Skeletal muscle tissue (tissue), 3 donors: ENCODE measurements at regions not wholly inside any gene's neighbourhood (a gene's known extent, or its start where the extent isn't known, plus 50 kb on each side); places are given as distances from the start of the nearest gene placed in this dataset.
"Not testable (repeated sequence)": the region's sequence is repeated elsewhere in the genome, so short reads cannot be mapped to it uniquely, and the experiment has no call there.

ENCODE experiments used
- H3K27ac ChIP-seq: one replicate; pipeline ENCODE4 v1.7.0; 2013; ENCODE audit warnings: mild to moderate bottlenecking, low read depth, low read length, inconsistent platforms
- H3K27me3 ChIP-seq, 3 donors: one replicate each; pipeline ENCODE4 v1.7.0; 2013; ENCODE audit warnings: low read length in 3 of 3; ENCODE audit not compliant: control insufficient read depth in 3 of 3, insufficient read depth in 3 of 3
- H3K36me3 ChIP-seq, 3 donors: one replicate each; pipeline ENCODE4 v1.7.0; 2013; ENCODE audit warnings: low read length in 3 of 3; ENCODE audit not compliant: control insufficient read depth in 3 of 3, insufficient read depth in 3 of 3
- H3K4me1 ChIP-seq, 3 donors: one replicate each; pipeline ENCODE4 v1.7.0; 2013; ENCODE audit warnings: low read length in 3 of 3, mild to moderate bottlenecking in 3 of 3; ENCODE audit not compliant: control insufficient read depth in 3 of 3, insufficient read depth in 3 of 3
- H3K4me3 ChIP-seq, 3 donors: one replicate each; pipeline ENCODE4 v1.7.0; 2013; ENCODE audit warnings: low read length in 3 of 3
- H3K9ac ChIP-seq, 3 donors: one replicate each; pipeline ENCODE4 v1.7.0; 2013; ENCODE audit warnings: low read length in 3 of 3, mild to moderate bottlenecking in 3 of 3, moderate library complexity in 2 of 3, low read depth in 1 of 3
- H3K9me3 ChIP-seq, 3 donors: one replicate each; pipeline ENCODE4 v1.7.0; 2013; ENCODE audit warnings: low read length in 3 of 3; ENCODE audit not compliant: control insufficient read depth in 3 of 3
- donor health status: Osteomylitis.

- no peak overlapping the region for H3K4me3 ChIP-seq
- no peak overlapping the region for H3K9ac ChIP-seq
- H3K9me3 ChIP-seq: no peaks in the 10 kb centered on the region
- peaks cover 0 to 3% (median 0%) of the 10 kb centered on the region in 3 donors for H3K4me1 ChIP-seq
- peaks cover 0 to 2% (median 0%) of the 10 kb centered on the region in 3 donors for H3K27me3 ChIP-seq
- H3K36me3 ChIP-seq: no peaks in the 10 kb centered on the region
- no peak overlapping the region for H3K27ac ChIP-seq
Observed at GRCh38 chr2:236917164-236917563, 168.5 kb upstream of the COPS8 start.

- no peak overlapping the region for H3K4me3 ChIP-seq
Observed at GRCh38 chr2:236918545-236918944, 167.1 kb upstream of the COPS8 start.

GRCh38 chr2:236919209-236919608 is 166.5 kb upstream of the COPS8 start:
- Histone ChIP-seq H3K4me1 (peaks cover 0 to 3% (median 0%) of the 10 kb centered on the region in 3 donors), H3K4me3 (no peak overlapping the region), H3K27ac (no peak overlapping the region), H3K9ac (no peak overlapping the region), H3K9me3 (no peaks in the 10 kb centered on the region), H3K27me3 (no peaks in the 10 kb centered on the region), H3K36me3 (no peaks in the 10 kb centered on the region)

More at GRCh38 chr2:236918545-236918944, 167.1 kb upstream of the COPS8 start:
- Histone ChIP-seq H3K27me3 (no peaks in the 10 kb centered on the region), H3K36me3 (no peaks in the 10 kb centered on the region), H3K9me3 (no peaks in the 10 kb centered on the region), H3K9ac (no peak overlapping the region), H3K4me1 (peaks cover 0 to 3% (median 0%) of the 10 kb centered on the region in 3 donors), H3K27ac (no peak overlapping the region)

- H3K27me3 ChIP-seq, H3K9me3 ChIP-seq: not testable (repeated sequence)
Observed at GRCh38 chr2:236919801-236920379, 165.8 kb upstream of the COPS8 start.

GRCh38 chr2:236922061-236922460 is 163.6 kb upstream of the COPS8 start:
- no peaks in the 10 kb centered on the region for H3K27me3 ChIP-seq
- H3K27ac ChIP-seq: no peak overlapping the region
- H3K4me3 ChIP-seq: no peak overlapping the region
- H3K36me3 ChIP-seq: no peaks in the 10 kb centered on the region
- no peak overlapping the region for H3K9ac ChIP-seq
- H3K9me3 ChIP-seq: no peaks in the 10 kb centered on the region
- no peaks in the 10 kb centered on the region for H3K4me1 ChIP-seq

More at GRCh38 chr2:236919801-236920379, 165.8 kb upstream of the COPS8 start:
- not testable (repeated sequence) for H3K4me3 ChIP-seq, H3K27ac ChIP-seq, H3K36me3 ChIP-seq, H3K4me1 ChIP-seq, H3K9ac ChIP-seq

GRCh38 chr2:236928380-236929037 is 157.2 kb upstream of the COPS8 start:
- no peaks in the 10 kb centered on the region for H3K27me3 ChIP-seq
- peak overlapping the region; percentile 36 for H3K27ac ChIP-seq
- H3K9ac ChIP-seq: peak overlapping the region; percentile 1 to 7 (median 3)
- no peaks in the 10 kb centered on the region for H3K9me3 ChIP-seq
- H3K36me3 ChIP-seq: no peaks in the 10 kb centered on the region
- peak overlapping the region; percentile 55 to 67 (median 55) for H3K4me3 ChIP-seq
- H3K4me1 ChIP-seq: peaks cover 0 to 6% (median 5%) of the 10 kb centered on the region in 3 donors

- peaks cover 0 to 6% (median 5%) of the 10 kb centered on the region in 3 donors for H3K4me1 ChIP-seq
- H3K36me3 ChIP-seq: no peaks in the 10 kb centered on the region
- H3K9ac ChIP-seq: no peak overlapping the region
- no peaks in the 10 kb centered on the region for H3K9me3 ChIP-seq
- H3K27me3 ChIP-seq: no peaks in the 10 kb centered on the region
- H3K4me3 ChIP-seq: no peak overlapping the region
- no peak overlapping the region for H3K27ac ChIP-seq
Observed at GRCh38 chr2:236932831-236933361, 152.8 kb upstream of the COPS8 start.

- no peaks in the 10 kb centered on the region for H3K27me3 ChIP-seq
- H3K27ac ChIP-seq: no peak overlapping the region
- H3K4me3 ChIP-seq: no peak overlapping the region
- H3K4me1 ChIP-seq: no peaks in the 10 kb centered on the region
- H3K9ac ChIP-seq: no peak overlapping the region
- no peaks in the 10 kb centered on the region for H3K36me3 ChIP-seq
- no peaks in the 10 kb centered on the region for H3K9me3 ChIP-seq
Observed at GRCh38 chr2:236934166-236934565, 151.5 kb upstream of the COPS8 start.

GRCh38 chr2:236934656-236935055 is 151.0 kb upstream of the COPS8 start:
- Histone ChIP-seq H3K9ac (no peak overlapping the region), H3K4me3 (no peak overlapping the region), H3K27me3 (no peaks in the 10 kb centered on the region)

GRCh38 chr2:236935083-236935482 is 150.6 kb upstream of the COPS8 start:
- Histone ChIP-seq H3K4me3 (no peak overlapping the region), H3K9me3 (no peaks in the 10 kb centered on the region), H3K27ac (no peak overlapping the region), H3K27me3 (no peaks in the 10 kb centered on the region), H3K36me3 (no peaks in the 10 kb centered on the region), H3K4me1 (no peaks in the 10 kb centered on the region), H3K9ac (no peak overlapping the region)

More at GRCh38 chr2:236934656-236935055, 151.0 kb upstream of the COPS8 start:
- Histone ChIP-seq H3K4me1 (no peaks in the 10 kb centered on the region), H3K27ac (no peak overlapping the region), H3K9me3 (no peaks in the 10 kb centered on the region), H3K36me3 (no peaks in the 10 kb centered on the region)
